ENCODE measurements at regions not wholly inside any gene's neighbourhood (a gene's known extent, or its start where the extent isn't known, plus 50 kb on each side); places are given as distances from the start of the nearest gene placed in this dataset.

DNA sequence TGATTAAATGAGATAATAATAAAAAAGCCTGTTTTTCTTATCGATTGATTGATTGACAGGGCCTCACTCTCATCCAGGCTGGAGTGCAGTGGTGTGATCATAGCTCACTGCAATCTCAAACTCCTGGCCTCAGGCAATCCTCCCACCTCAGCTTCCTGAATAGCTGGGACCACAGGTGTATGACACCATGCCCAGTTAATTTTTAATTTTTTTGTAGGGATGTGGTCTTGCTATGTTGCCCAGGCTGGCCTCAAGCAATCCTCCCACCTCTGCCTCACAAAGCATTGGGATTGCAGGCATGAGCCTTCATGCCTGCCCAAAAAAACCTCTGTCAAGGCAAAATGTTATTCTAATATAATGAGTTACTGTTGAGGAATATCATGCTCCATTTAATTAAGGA, 346.4 kb upstream of the DAB1 start:
- no peak for TF ChIP-seq POLR2AphosphoS5 (IDR thresholded peaks at IDR 0.05)
- TF ChIP-seq, protein P1, sequence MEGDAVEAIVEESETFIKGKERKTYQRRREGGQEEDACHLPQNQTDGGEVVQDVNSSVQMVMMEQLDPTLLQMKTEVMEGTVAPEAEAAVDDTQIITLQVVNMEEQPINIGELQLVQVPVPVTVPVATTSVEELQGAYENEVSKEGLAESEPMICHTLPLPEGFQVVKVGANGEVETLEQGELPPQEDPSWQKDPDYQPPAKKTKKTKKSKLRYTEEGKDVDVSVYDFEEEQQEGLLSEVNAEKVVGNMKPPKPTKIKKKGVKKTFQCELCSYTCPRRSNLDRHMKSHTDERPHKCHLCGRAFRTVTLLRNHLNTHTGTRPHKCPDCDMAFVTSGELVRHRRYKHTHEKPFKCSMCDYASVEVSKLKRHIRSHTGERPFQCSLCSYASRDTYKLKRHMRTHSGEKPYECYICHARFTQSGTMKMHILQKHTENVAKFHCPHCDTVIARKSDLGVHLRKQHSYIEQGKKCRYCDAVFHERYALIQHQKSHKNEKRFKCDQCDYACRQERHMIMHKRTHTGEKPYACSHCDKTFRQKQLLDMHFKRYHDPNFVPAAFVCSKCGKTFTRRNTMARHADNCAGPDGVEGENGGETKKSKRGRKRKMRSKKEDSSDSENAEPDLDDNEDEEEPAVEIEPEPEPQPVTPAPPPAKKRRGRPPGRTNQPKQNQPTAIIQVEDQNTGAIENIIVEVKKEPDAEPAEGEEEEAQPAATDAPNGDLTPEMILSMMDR (IDR thresholded peaks at IDR 0.05 in 8 of 11, conservative IDR thresholded peaks at IDR 0.05 in 3 of 11), result no peak

Data from spleen (tissue), 7 donors.